AG10803 (cell line): ENCODE measurements at regions not wholly inside any gene's neighbourhood (a gene's known extent, or its start where the extent isn't known, plus 50 kb on each side); places are given as distances from the start of the nearest gene placed in this dataset.

ENCODE experiments used
- DNase-seq: peaks from one replicate; pipeline ENCODE4 v3.0.0; 2010; ENCODE audit warnings: low read depth
- H3K4me3 ChIP-seq: 2 replicates; pipeline ENCODE4 v1.5.1; 2011; ENCODE audit warnings: mild to moderate bottlenecking, low read length, control low read depth
- CTCF ChIP-seq: conservative IDR thresholded peaks from 2 replicates; pipeline ENCODE4 v1.5.1; 2011; ENCODE audit warnings: mild to moderate bottlenecking, low read length, control low read depth, inconsistent platforms

- no peak overlapping the region for H3K4me3 ChIP-seq
These were observed 256.5 kb downstream of the HACE1 start for GRCh38 chr6:104603108-104603745.

GRCh38 chr6:104601721-104602120 lies 258.0 kb downstream of the HACE1 start:
- TF ChIP-seq CTCF: no peak
- peak; percentile 0 for DNase-seq
- no peak overlapping the region for H3K4me3 ChIP-seq

More at GRCh38 chr6:104603108-104603745, 256.5 kb downstream of the HACE1 start:
- DNase-seq: no peak
- TF ChIP-seq CTCF: no peak

DNA sequence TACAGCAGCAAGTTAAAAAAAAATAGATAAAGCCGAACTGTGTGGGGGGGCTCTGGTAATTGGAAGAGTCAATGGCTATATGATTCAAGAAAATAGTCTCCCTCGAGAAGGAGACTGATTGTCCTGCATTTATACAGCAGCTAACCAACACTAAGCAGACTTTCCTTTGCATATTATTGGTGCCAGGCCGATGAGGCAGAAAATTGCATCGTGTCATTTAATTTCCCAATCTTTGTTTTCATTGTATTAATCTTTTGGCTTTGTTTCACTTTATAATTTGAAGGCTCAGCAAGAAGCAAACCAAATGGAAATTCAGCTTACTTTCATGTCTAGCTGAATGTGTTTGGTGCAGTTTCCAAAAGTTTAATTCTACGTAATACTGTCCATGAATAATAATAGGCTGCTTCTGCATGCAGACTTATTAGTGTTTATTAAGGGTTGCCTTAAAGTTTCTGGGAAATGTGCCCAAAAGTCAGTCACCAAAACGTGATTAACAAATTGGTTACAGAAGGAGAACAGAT lies 258.5 kb downstream of the HACE1 start:
- no peak for TF ChIP-seq CTCF
- DNase-seq: peak; percentile 13
- no peak overlapping the region for H3K4me3 ChIP-seq

DNA sequence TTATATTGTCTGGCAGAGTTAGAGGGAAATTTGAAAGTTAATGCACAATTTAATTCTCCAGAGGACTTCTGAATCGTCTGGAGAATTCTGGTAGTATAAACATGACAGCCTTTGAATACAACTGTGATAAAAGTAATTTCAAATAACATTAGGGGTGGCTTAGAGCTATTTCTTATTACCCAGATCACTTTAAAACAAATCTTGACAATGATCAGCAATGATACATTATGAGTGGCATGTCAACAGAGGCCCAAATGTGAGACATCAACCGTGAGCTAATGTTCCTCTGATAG lies 259.1 kb downstream of the HACE1 start:
- no peak overlapping the region for H3K4me3 ChIP-seq
- TF ChIP-seq CTCF: no peak
- DNase-seq: no peak

- no peak for TF ChIP-seq CTCF
- H3K4me3 ChIP-seq: no peak overlapping the region
- DNase-seq: no peak
These were observed 259.7 kb downstream of the HACE1 start for GRCh38 chr6:104599821-104600638.

DNA sequence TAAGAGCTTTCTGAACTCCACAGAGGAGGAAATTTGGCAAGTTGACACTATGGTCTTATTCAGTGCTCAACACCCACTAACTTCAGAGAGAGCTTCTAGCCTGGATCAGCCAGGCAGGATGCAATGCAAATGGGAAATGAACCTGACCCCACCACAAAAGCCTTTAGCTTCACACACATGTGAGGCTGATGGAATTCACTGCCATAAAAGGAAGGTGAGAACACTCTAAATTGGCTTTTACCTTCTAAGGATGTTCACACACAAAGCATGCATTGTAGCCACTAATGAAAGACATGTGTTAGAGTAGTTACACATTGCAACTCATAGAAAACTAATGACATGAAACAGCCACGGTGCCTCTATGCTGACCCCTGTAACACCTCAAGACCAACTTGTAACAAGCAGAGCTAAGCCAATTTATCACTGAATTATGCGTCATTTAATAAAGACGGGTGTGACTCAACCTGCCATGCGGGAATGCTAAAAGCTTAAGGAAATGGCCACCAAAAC lies 262.1 kb downstream of the HACE1 start:
- DNase-seq: peak; percentile 65

More for the DNA sequence above, 262.1 kb downstream of the HACE1 start:
- no peak overlapping the region for H3K4me3 ChIP-seq
- no peak for TF ChIP-seq CTCF
